DMS114 treated with DMSO at 0.1 percent for 48 hours (cell line): ENCODE measurements at regions not wholly inside any gene's neighbourhood (a gene's known extent, or its start where the extent isn't known, plus 50 kb on each side); places are given as distances from the start of the nearest gene placed in this dataset.

Experiments
- DNase-seq: peaks from one replicate; lab custom pipeline; 2025; ENCODE audit not compliant: unreplicated experiment; lab: John Stamatoyannopoulos, UW

GRCh38 chr7:68491523-68492358 lies 1106.5 kb upstream of the AUTS2 start:
- no peak for DNase-seq

GRCh38 chr7:68492359-68492690 lies 1106.0 kb upstream of the AUTS2 start:
- DNase-seq: no peak

- no peak for DNase-seq
Measured at GRCh38 chr7:68503400-68503799, 1094.9 kb upstream of the AUTS2 start.

GRCh38 chr7:68504716-68505115 lies 1093.6 kb upstream of the AUTS2 start:
- no peak for DNase-seq

- DNase-seq: no peak
Measured at GRCh38 chr7:68505721-68506120, 1092.6 kb upstream of the AUTS2 start.

GRCh38 chr7:68507668-68508067 lies 1090.6 kb upstream of the AUTS2 start:
- no peak for DNase-seq

GRCh38 chr7:68509054-68509453 lies 1089.2 kb upstream of the AUTS2 start:
- DNase-seq: no peak

GRCh38 chr7:68509603-68510002 lies 1088.7 kb upstream of the AUTS2 start:
- no peak for DNase-seq

- DNase-seq: no peak
Measured at GRCh38 chr7:68511281-68511680, 1087.0 kb upstream of the AUTS2 start.

GRCh38 chr7:68512466-68512865 lies 1085.8 kb upstream of the AUTS2 start:
- DNase-seq: no peak

GRCh38 chr7:68518060-68518459 lies 1080.2 kb upstream of the AUTS2 start:
- DNase-seq: no peak

- DNase-seq: no peak
Measured at GRCh38 chr7:68524126-68524525, 1074.1 kb upstream of the AUTS2 start.

GRCh38 chr7:68529221-68529620 lies 1069.1 kb upstream of the AUTS2 start:
- no peak for DNase-seq

- no peak for DNase-seq
Measured at GRCh38 chr7:68535266-68535665, 1063.0 kb upstream of the AUTS2 start.

- no peak for DNase-seq
Measured at GRCh38 chr7:68537051-68537773, 1061.1 kb upstream of the AUTS2 start.

- no peak for DNase-seq
Measured at GRCh38 chr7:68537774-68538071, 1060.6 kb upstream of the AUTS2 start.

GRCh38 chr7:68542831-68543230 lies 1055.4 kb upstream of the AUTS2 start:
- no peak for DNase-seq

GRCh38 chr7:68544851-68545250 lies 1053.4 kb upstream of the AUTS2 start:
- no peak for DNase-seq

GRCh38 chr7:68547181-68547580 lies 1051.1 kb upstream of the AUTS2 start:
- DNase-seq: no peak

- no peak for DNase-seq
Measured at GRCh38 chr7:68547799-68548198, 1050.5 kb upstream of the AUTS2 start.

- DNase-seq: no peak
Measured at GRCh38 chr7:68550027-68550426, 1048.2 kb upstream of the AUTS2 start.

GRCh38 chr7:68550635-68551034 lies 1047.6 kb upstream of the AUTS2 start:
- no peak for DNase-seq

GRCh38 chr7:68556537-68556936 lies 1041.7 kb upstream of the AUTS2 start:
- DNase-seq: no peak
